ENCODE measurements at regions not wholly inside any gene's neighbourhood (a gene's known extent, or its start where the extent isn't known, plus 50 kb on each side); places are given as distances from the start of the nearest gene placed in this dataset.
"Not testable (repeated sequence)": the region's sequence is repeated elsewhere in the genome, so short reads cannot be mapped to it uniquely, and the experiment has no call there.

DNA sequence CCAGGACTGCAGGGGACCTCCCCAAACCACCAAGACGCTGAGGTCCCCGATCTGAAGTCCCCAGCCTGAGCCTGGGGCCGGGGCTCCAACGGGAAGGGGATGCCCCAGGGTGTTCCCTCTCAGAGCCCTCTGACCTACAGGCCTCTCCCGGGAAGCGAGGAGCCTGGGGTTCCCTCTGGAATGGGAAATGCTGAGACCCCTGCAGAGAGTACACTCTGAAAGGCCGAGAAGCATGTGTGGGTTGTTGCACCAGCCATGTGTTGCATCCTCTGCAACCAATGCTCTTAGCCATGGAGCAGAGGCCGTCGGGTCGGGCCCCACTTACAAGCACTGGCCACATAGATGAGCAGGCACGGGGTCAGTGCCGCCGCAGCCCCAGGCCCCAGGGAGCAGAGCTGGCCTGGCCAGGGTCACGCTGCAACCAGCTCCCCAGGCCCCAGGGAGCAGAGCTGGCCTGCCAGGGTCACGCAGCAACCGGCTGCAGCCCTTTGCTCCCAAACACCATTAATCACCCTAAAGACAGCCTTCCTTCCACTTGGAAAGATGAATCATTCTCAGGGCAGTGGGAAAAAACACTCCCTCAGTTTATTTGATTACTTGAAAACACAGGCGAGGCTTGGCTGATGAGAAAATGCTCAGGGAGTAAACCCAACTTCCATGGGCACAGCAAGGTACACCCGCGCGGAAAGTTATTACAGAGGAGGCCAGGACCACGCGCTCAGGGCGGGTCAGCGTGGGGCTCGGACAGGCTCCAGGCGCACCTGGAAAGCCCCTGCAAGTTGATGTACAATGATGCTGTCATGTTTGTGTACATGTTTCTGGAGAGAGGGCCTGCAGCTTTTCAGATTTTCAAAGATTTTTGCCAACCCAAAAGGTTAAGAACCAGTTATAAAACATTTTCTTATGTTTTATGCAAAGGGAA, 78.0 kb upstream of the AFDN start:
- Histone ChIP-seq H3K27ac (ENCODE audit: low read depth, low read length, severe bottlenecking) (peak overlapping the region; percentile 59), H3K4me1 (ENCODE audit: control insufficient read depth, insufficient read depth, low read length, poor library complexity, severe bottlenecking) (peaks cover 43% of the 10 kb centered on the region), H3K36me3 (ENCODE audit: control insufficient read depth, insufficient read depth, low read length) (no peaks in the 10 kb centered on the region), H3K4me3 (ENCODE audit: extremely low read depth, insufficient read depth, low read length, poor library complexity, severe bottlenecking) (no peak overlapping the region), H3K9me3 (ENCODE audit: control insufficient read depth, low read length) (no peaks in the 10 kb centered on the region)
- WGBS, 2 experiments (ENCODE audit: insufficient coverage in 2 of 2), result 87 to 91% methylated on average over 24 of the region's 26 CpGs

GRCh38 chr6:167750956-167751358, 75.8 kb upstream of the AFDN start:
- no peak overlapping the region for H3K27ac ChIP-seq (ENCODE audit: low read depth, low read length, severe bottlenecking)
- no peaks in the 10 kb centered on the region for H3K9me3 ChIP-seq (ENCODE audit: control insufficient read depth, low read length)
- 66 to 79% methylated on average over 3 to 4 of the region's 4 CpGs for WGBS, 2 experiments (ENCODE audit: insufficient coverage in 2 of 2)
- peaks cover 32% of the 10 kb centered on the region for H3K4me1 ChIP-seq (ENCODE audit: control insufficient read depth, insufficient read depth, low read length, poor library complexity, severe bottlenecking)
- no peak overlapping the region for H3K4me3 ChIP-seq (ENCODE audit: extremely low read depth, insufficient read depth, low read length, poor library complexity, severe bottlenecking)
- no peaks in the 10 kb centered on the region for H3K36me3 ChIP-seq (ENCODE audit: control insufficient read depth, insufficient read depth, low read length)

GRCh38 chr6:167751579-167752115, 75.1 kb upstream of the AFDN start:
- 98 to 99% methylated on average over 5 to 7 of the region's 7 CpGs for WGBS, 2 experiments (ENCODE audit: insufficient coverage in 2 of 2)
- Histone ChIP-seq H3K9me3 (ENCODE audit: control insufficient read depth, low read length) (no peaks in the 10 kb centered on the region), H3K4me1 (ENCODE audit: control insufficient read depth, insufficient read depth, low read length, poor library complexity, severe bottlenecking) (peaks cover 27% of the 10 kb centered on the region), H3K27ac (ENCODE audit: low read depth, low read length, severe bottlenecking) (no peak overlapping the region), H3K36me3 (ENCODE audit: control insufficient read depth, insufficient read depth, low read length) (no peaks in the 10 kb centered on the region), H3K4me3 (ENCODE audit: extremely low read depth, insufficient read depth, low read length, poor library complexity, severe bottlenecking) (no peak overlapping the region)

DNA sequence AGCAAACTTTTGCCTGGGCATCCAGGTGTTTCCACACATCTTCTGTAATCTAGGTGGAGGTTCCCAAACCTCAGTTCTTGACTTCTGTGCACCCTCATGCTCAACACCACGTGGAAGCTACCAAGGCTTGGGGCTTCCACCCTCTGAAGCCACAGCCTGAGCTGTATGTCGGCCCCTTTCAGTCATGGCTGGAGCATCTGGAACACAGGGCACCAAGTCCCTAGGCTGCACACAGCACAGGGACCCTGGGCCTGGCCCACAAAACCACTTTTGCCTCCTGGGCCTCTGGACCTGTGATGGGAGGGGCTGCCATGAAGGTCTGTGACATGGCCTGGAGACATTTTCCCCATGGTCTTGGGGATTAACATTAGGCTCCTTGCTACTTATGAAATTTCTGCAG, 73.4 kb upstream of the AFDN start:
- H3K9me3 ChIP-seq (ENCODE audit: control insufficient read depth, low read length); H3K4me3 ChIP-seq (ENCODE audit: extremely low read depth, insufficient read depth, low read length, poor library complexity, severe bottlenecking); H3K36me3 ChIP-seq (ENCODE audit: control insufficient read depth, insufficient read depth, low read length); H3K27ac ChIP-seq (ENCODE audit: low read depth, low read length, severe bottlenecking): not testable (repeated sequence)
- H3K4me1 ChIP-seq (ENCODE audit: control insufficient read depth, insufficient read depth, low read length, poor library complexity, severe bottlenecking), result peaks cover 16% of the 10 kb centered on the region
- WGBS, 2 experiments (ENCODE audit: insufficient coverage in 2 of 2), result 78 to 95% methylated on average over 2 of the region's 2 CpGs

DNA sequence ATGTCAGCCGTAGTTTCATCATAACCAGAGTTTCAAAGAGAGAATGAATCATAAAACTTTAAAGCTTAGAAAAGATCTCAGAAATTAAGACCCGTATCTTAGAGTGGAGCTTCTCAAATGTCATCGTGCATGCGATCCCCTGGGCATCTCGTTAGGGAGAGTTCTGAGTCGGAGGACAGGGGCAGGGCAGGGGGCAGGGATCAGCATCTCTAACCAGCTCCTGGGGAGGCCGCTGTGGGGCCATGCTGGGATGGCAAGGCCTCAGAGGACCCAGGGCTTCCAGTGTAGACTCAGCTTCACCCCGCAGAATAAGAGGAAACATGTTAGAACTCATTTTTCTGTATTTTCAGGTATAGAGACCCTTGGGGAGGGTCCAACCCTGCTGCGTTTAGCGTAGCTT, 72.0 kb upstream of the AFDN start:
- H3K9me3 ChIP-seq (ENCODE audit: control insufficient read depth, low read length), result no peaks in the 10 kb centered on the region
- 86 to 94% methylated on average over 9 to 10 of the region's 10 CpGs for WGBS, 2 experiments (ENCODE audit: insufficient coverage in 2 of 2)
- H3K36me3 ChIP-seq (ENCODE audit: control insufficient read depth, insufficient read depth, low read length), result no peaks in the 10 kb centered on the region
- peaks cover 7% of the 10 kb centered on the region for H3K4me1 ChIP-seq (ENCODE audit: control insufficient read depth, insufficient read depth, low read length, poor library complexity, severe bottlenecking)
- H3K4me3 ChIP-seq (ENCODE audit: extremely low read depth, insufficient read depth, low read length, poor library complexity, severe bottlenecking), result no peak overlapping the region
- no peak overlapping the region for H3K27ac ChIP-seq (ENCODE audit: low read depth, low read length, severe bottlenecking)

GRCh38 chr6:167755461-167755860, 71.2 kb upstream of the AFDN start:
- Histone ChIP-seq H3K4me3 (ENCODE audit: extremely low read depth, insufficient read depth, low read length, poor library complexity, severe bottlenecking) (no peak overlapping the region), H3K27ac (ENCODE audit: low read depth, low read length, severe bottlenecking) (no peak overlapping the region), H3K36me3 (ENCODE audit: control insufficient read depth, insufficient read depth, low read length) (no peaks in the 10 kb centered on the region), H3K9me3 (ENCODE audit: control insufficient read depth, low read length) (no peaks in the 10 kb centered on the region), H3K4me1 (ENCODE audit: control insufficient read depth, insufficient read depth, low read length, poor library complexity, severe bottlenecking) (peaks cover 2% of the 10 kb centered on the region)
- 97 to 98% methylated on average over 12 to 15 of the region's 16 CpGs for WGBS, 2 experiments (ENCODE audit: insufficient coverage in 2 of 2)

- Histone ChIP-seq H3K36me3 (ENCODE audit: control insufficient read depth, insufficient read depth, low read length) (no peaks in the 10 kb centered on the region), H3K4me1 (ENCODE audit: control insufficient read depth, insufficient read depth, low read length, poor library complexity, severe bottlenecking) (peaks cover 2% of the 10 kb centered on the region), H3K9me3 (ENCODE audit: control insufficient read depth, low read length) (no peaks in the 10 kb centered on the region), H3K27ac (ENCODE audit: low read depth, low read length, severe bottlenecking) (no peak overlapping the region), H3K4me3 (ENCODE audit: extremely low read depth, insufficient read depth, low read length, poor library complexity, severe bottlenecking) (no peak overlapping the region)
- 94 to 100% methylated on average over 2 of the region's 2 CpGs for WGBS, 2 experiments (ENCODE audit: insufficient coverage in 2 of 2)
Observed at GRCh38 chr6:167756597-167756996, 70.1 kb upstream of the AFDN start.

GRCh38 chr6:167757249-167757648, 69.5 kb upstream of the AFDN start:
- Histone ChIP-seq H3K36me3 (ENCODE audit: control insufficient read depth, insufficient read depth, low read length) (no peaks in the 10 kb centered on the region), H3K4me1 (ENCODE audit: control insufficient read depth, insufficient read depth, low read length, poor library complexity, severe bottlenecking) (peaks cover 2% of the 10 kb centered on the region), H3K4me3 (ENCODE audit: extremely low read depth, insufficient read depth, low read length, poor library complexity, severe bottlenecking) (no peak overlapping the region), H3K27ac (ENCODE audit: low read depth, low read length, severe bottlenecking) (no peak overlapping the region), H3K9me3 (ENCODE audit: control insufficient read depth, low read length) (no peaks in the 10 kb centered on the region)
- WGBS, 2 experiments (ENCODE audit: insufficient coverage in 2 of 2), result 77 to 92% methylated on average over 6 of the region's 6 CpGs

DNA sequence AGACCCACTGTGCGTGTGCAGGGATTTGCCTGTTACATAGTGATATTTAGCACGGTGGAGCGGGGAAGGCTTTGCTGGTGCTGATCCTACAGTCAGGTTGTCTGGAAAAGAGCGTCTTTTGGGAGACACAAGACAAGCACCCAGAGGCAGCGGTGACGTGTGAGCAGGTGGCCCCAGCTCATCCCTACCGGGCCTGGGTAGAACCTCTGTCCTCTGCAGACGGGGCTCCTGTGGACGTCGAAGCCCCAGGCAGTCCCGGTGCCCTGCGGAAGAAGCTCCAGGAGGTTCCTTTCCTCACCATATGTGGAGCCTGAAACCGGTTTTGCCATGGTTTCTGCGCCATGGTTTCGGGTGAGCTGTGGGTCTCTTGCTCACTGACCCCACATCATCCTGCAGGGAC, 68.9 kb upstream of the AFDN start:
- Histone ChIP-seq H3K4me3 (ENCODE audit: extremely low read depth, insufficient read depth, low read length, poor library complexity, severe bottlenecking) (no peak overlapping the region), H3K36me3 (ENCODE audit: control insufficient read depth, insufficient read depth, low read length) (no peaks in the 10 kb centered on the region), H3K27ac (ENCODE audit: low read depth, low read length, severe bottlenecking) (no peak overlapping the region), H3K9me3 (ENCODE audit: control insufficient read depth, low read length) (no peaks in the 10 kb centered on the region), H3K4me1 (ENCODE audit: control insufficient read depth, insufficient read depth, low read length, poor library complexity, severe bottlenecking) (peaks cover 2% of the 10 kb centered on the region)
- WGBS, 2 experiments (ENCODE audit: insufficient coverage in 2 of 2), result 95 to 96% methylated on average over 15 of the region's 15 CpGs

- Histone ChIP-seq H3K9me3 (ENCODE audit: control insufficient read depth, low read length) (no peaks in the 10 kb centered on the region), H3K36me3 (ENCODE audit: control insufficient read depth, insufficient read depth, low read length) (no peaks in the 10 kb centered on the region), H3K27ac (ENCODE audit: low read depth, low read length, severe bottlenecking) (no peak overlapping the region), H3K4me1 (ENCODE audit: control insufficient read depth, insufficient read depth, low read length, poor library complexity, severe bottlenecking) (peaks cover 2% of the 10 kb centered on the region), H3K4me3 (ENCODE audit: extremely low read depth, insufficient read depth, low read length, poor library complexity, severe bottlenecking) (no peak overlapping the region)
- 89 to 92% methylated on average over 12 to 17 of the region's 20 CpGs for WGBS, 2 experiments (ENCODE audit: insufficient coverage in 2 of 2)
Observed at GRCh38 chr6:167758309-167759023, 68.2 kb upstream of the AFDN start.

Data from mesodermal cell (in vitro differentiated cells).